LNCaP clone FGC (cell line): ENCODE measurements at regions not wholly inside any gene's neighbourhood (a gene's known extent, or its start where the extent isn't known, plus 50 kb on each side); places are given as distances from the start of the nearest gene placed in this dataset.
A peak's percentile ranks its signal among the peaks of the same experiment; 100 is the strongest.

Source experiments
- DNase-seq: peaks from one replicate; pipeline ENCODE4 v3.0.0-alpha.2; 2011; ENCODE audit warnings: low read depth
- H3K4me3 ChIP-seq: 2 replicates; pipeline ENCODE4 v1.5.1; 2011; ENCODE audit warnings: mild to moderate bottlenecking, low read depth, low read length, control low read depth
- TF ChIP-seq, protein P1 (sequence below): IDR thresholded peaks from 2 replicates; pipeline ENCODE4 v1.5.1; 2012; ENCODE audit warnings: mild to moderate bottlenecking; ENCODE audit not compliant: control insufficient read depth, insufficient read depth; ENCODE audit errors: extremely low read depth

DNA sequence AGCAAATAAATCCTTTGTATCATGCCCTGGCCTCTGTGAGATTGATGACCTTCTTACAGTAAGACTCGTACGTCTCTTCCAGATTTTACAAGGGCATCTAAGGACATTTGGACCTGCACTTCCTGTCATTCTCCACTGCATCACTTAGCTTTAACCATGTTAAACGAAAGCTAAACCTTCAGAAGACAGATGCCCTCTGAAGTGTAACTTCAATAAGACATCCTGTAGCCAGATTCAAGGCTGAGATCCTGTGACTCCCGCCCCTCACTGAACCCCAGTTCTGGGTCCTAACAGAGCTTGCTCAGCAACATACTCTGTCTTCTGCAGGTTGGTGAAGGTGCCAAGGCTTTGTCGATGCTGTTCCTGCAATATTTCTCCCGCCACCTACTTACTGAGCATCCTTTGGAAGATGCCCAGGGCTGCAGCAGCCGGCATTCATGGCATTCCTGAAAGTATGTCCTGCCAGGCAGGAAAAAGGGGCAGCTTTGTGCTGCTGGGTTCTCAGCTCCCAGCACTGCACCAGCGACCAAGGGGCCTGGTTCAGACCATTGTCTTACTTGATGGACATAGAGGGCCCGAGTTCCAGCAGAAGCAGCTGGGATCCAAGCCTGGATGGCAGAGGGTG is 131.1 kb downstream of the AXIN2 start:
- TF ChIP-seq, protein P1, sequence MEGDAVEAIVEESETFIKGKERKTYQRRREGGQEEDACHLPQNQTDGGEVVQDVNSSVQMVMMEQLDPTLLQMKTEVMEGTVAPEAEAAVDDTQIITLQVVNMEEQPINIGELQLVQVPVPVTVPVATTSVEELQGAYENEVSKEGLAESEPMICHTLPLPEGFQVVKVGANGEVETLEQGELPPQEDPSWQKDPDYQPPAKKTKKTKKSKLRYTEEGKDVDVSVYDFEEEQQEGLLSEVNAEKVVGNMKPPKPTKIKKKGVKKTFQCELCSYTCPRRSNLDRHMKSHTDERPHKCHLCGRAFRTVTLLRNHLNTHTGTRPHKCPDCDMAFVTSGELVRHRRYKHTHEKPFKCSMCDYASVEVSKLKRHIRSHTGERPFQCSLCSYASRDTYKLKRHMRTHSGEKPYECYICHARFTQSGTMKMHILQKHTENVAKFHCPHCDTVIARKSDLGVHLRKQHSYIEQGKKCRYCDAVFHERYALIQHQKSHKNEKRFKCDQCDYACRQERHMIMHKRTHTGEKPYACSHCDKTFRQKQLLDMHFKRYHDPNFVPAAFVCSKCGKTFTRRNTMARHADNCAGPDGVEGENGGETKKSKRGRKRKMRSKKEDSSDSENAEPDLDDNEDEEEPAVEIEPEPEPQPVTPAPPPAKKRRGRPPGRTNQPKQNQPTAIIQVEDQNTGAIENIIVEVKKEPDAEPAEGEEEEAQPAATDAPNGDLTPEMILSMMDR: no peak
- DNase-seq: no peak
- H3K4me3 ChIP-seq: no peak overlapping the region

DNA sequence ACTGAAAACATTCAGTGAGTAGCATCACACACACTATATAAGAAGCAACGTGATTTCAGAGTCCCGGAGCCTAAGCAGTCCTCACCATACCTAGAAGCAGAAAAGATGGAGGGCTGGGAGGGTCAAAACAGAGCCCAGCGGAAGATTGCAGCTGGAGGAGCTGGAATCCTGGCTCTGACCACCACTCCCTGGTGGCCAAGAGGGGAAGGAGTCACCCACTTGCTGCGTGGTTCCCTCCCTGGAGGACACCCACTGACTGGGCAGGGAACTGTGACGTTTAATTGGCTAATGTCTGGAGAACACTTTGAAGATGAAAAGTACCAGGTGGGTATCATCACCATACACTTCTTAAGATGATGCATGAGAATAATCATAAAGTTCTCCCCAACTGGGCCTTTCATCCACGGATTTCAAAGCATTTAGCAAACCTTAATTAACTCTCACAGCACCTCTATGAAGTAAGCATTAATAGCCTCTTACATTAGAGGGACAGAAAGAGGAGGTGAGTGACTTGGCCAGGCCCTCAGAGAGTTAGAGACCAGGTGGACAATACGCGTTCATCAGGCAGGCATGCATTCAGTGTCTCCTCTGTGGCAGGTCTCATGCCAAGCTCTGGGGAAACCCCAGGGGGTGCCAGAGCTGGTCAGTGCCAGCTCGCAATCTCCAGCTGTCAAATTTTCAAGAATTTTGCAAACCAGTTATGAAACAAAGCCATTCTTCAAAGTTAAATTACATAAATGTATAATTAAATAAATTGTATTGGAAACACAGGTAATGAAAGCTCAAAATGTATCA is 137.9 kb downstream of the AXIN2 start:
- no peak for DNase-seq
- TF ChIP-seq, protein P1: no peak
- no peak overlapping the region for H3K4me3 ChIP-seq

DNA sequence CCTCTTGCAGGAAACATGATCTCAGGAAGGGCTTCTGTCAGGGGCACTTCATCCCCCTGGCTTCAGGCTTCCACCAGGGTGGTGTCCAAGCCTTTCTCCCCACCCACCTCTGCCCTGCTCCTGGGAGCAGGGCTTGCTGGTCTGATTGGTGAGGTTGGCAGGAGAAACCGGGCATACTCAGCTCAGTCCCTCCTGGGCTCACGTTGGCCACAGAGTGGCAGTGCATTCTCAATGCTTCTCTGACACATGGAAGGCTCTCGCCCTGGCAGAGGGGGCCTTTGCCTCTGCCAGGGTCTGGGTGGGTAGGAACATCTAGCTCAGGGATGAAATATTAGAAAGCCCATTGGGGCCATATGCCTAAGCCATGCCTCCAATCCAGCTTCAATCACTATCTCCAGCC is 142.8 kb downstream of the AXIN2 start:
- DNase-seq: no peak
- no peak overlapping the region for H3K4me3 ChIP-seq
- TF ChIP-seq, protein P1: peak; percentile 20; the same call in 1 of the 2 replicates

DNA sequence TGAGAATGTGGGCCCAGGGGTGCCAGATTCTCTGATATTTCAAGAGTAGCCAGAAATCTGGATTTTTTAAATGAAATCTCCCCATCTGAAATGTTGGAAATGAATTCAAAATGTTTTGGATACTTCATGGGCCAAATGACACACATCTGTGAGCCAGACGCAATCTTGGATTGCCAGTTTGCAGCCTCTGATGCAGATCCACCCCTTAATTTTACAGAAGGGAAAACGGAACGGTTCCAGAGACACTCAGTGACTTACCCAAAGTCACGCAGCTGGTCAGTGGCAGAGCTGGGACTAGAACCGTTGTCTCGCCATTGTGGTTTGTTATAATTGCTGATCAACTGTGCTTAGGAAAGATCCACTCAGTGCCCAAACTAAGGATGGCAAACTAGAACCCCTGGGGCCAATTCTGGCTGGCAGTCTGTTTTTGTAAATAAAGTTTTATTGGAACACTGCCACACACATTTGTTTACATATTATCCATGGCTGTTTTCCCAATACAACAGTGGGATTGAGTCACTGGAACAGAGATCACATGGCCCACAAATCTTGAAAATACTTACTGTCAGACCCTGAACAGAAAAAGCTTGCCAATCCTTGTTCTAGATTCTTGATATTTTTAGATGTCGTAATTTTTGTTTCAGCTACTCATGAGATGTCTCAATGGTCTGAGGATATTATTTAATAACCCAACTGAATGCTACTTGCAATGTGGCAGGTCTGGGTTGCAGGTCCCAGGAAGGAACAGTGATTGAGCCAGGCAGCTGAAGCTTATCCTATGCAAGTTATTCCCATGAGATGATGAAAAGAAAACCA is 143.8 kb downstream of the AXIN2 start:
- peak; percentile 68 for DNase-seq
- TF ChIP-seq, protein P1: no peak
- no peak overlapping the region for H3K4me3 ChIP-seq

GRCh38 chr17:65415991-65416390 is 145.5 kb downstream of the AXIN2 start:
- DNase-seq: no peak
- TF ChIP-seq, protein P1: no peak
- H3K4me3 ChIP-seq: no peak overlapping the region

GRCh38 chr17:65413390-65413789 is 148.1 kb downstream of the AXIN2 start:
- no peak overlapping the region for H3K4me3 ChIP-seq
- TF ChIP-seq, protein P1: no peak
- no peak for DNase-seq
